HG02884 (cell line): ENCODE measurements at regions not wholly inside any gene's neighbourhood (a gene's known extent, or its start where the extent isn't known, plus 50 kb on each side); places are given as distances from the start of the nearest gene placed in this dataset.

Experiments used
- ATAC-seq: cut with Tn5 transposase; IDR thresholded peaks from one replicate; pipeline ENCODE4 v1.9.1; 2021; ENCODE audit warnings: mild to moderate bottlenecking, moderate library complexity; ENCODE audit not compliant: unreplicated experiment

DNA sequence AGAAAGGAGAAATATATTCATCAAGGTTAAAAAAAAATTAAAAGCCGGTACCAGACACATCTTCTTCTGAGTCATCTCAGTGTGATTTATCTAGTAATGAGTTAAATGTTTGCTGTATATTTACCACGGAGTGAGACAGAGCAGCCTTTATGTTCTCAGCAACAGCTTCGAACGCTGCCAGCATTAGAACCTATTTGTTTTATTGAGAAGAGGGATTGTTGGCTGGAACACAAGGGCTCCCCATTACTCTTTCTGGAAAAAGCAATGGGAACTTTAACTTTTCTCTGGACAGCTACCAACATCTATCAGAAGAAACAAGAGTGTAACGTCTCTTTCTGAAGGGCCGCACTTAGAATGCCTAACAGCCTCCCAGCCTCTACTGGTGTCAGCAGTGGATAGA is 105.3 kb upstream of the TAB2 start:
- no peak for ATAC-seq

DNA sequence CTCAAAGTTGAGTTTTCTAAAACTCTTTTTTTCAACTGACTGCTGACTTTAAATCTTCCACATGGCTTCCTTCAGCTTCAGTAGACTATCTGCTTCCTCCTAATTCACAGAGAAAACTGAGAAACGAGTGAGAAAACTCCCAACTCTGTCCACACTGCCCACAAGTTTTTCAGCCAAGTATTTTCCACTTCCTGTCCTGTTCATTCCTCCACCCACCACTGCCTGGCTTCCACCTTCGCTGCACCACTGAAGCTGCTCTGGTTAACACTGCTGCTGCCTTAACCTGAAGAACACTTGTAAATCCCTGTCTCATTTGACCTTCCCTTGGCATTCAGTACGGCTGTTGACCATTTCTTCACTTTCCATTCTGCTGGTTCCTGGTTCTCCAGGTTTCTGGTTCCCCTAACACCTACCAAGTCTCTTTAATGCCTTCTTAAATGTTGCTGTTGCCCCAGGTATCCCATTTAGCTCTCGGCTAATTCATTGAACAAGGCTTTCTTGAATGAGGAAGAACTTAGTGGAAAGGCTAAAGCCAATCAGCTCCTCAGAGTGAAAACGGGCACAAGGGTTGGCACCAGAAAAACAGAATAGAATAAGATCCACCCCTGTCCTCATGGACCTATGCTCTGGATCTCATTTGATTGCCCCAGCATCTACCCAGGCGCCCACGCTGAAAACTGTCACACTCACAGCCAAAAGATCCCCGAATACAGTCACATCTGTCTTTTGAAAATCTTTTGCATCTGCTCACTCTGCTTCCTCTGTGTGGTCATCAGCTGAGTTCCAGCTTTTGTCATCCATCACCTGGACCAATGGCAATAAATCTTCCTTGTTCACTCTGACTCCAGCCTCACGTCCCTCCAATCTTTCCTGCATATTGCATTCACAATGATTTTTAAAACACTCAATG is 104.4 kb upstream of the TAB2 start:
- peak; percentile 43 for ATAC-seq

DNA sequence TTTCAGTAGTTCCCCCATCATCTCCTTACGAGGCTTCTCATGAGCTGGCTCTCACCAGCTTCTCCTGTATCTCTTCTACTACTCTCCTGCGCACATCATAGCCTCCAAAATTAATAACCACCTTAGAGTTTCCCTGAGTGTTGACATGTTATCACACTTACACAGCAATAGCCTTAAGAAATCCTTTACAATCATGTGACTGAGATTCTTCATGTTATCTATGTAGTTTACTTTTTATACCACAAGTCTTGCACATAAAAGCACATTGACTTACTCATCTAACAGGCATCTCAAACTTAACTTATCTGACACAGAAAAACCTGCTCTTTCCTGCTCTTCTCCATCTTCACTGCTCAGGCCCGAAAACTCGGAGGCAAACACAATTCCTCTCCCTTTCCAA is 103.7 kb upstream of the TAB2 start:
- no peak for ATAC-seq

DNA sequence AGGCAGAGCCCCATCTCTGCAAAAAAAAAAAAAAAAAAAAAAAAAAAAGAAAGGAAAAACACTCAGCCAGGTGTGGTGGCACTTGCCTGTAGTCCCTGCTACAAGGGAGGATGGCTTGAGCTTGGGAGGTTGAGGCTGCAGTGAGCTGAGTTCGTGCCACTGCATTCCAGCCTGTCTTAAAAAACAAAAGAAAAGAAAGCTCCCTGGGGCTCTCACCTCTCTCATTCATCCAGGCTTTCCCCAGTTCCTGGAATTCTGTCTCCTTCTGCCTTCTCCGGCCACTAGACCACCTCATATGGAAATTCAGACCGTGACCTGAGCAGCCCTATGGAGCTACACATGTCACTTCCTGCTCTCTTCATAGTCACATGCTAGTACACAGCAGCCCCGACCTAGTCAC is 101.1 kb upstream of the TAB2 start:
- no peak for ATAC-seq

DNA sequence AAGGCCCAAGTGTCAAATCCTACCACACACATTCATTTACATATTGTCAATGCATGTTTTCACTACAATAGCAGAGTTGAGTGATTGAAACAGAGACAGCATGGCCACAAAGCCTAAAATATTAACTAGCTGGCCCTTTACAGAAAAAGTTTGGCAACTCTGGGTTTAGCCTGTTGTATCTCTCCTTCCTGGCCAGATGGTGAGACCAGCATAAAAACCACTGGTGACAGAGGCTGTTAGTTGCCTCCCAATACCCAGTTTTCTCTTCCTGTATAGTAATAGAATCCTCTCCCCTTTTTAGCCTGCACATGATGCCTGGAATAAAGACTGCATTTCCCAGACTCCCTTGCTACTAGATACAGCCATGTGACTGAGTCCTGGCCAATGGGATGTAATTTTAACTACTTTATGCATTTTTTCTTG is 100.0 kb upstream of the TAB2 start:
- peak; percentile 39 for ATAC-seq

DNA sequence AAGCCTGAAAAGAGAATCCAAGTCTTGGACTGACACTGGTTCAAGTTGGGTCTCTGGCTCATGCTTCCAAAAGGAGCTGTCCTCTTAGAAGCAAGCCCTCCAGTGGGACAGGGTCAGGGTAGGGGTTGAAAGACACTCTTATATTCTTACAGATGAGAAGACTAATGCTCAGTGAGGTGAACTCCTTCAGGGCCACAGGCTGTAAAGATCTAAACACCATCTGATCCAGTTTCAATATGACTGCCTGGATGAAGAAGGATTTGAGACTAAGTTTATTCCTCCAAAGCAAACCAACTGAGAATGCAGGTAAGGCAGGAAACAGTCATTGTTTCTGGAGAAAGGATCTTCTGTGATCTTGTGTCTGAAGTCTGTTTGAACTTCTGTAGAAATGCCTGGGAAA is 99.0 kb upstream of the TAB2 start:
- no peak for ATAC-seq

DNA sequence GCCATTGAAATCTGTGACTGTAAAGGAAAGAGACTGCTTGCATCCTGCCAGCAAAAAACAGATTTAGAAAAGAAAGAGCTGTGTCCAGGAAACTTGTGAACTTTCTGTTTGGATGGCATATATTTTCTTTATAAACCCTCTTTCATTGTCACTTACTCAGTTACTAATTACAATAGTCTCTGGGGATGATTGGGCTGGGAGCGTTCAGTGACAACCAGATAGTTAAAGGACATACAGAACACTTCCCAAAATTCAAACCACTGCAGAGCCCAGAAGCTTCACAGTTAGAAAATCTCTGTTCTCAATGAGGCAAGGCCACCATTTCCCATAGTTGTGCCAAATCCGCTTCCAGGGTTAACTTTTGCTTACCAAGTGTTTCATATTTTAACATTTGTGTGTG is 98.6 kb upstream of the TAB2 start:
- no peak for ATAC-seq

DNA sequence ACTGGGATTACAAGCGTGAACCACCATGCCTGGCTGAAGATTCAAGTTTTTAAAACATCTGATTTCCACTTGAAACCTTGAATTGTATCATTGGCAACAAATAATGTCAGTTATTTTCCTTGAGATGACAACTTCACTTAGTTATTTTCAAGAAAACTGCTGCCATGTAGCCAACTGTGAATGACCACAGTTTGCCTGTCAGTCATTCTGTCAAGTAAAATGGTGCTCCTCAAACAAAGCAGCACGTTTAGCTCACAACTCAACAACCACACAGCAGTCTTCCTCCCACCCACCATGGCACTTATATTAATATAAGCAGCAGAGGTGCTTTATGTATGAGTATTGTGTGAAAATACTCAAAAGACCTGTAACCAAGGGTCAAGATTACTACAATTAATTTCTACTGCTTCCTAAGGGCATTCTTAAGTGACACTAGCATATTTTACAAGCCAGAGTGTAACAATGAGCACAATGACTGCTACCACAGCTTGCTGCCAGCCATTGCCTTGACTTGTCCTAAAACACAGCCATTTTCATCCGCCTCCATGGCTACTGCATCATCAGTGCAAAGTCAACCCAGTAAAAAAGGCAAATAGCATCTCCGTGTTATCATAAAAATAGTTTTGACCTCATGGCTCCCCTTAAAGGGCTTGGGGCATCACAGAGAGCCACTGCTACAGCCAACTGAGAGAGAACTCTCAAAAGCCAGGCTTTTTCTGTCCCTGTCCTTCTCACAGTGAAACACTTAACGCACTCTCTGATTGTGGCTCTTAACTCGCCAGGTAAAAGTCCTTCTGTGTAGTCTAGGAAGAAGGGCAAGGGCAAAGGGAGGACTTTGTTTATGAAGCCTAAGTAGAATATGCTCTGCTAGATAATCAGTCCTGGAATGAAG is 96.4 kb upstream of the TAB2 start:
- no peak for ATAC-seq

DNA sequence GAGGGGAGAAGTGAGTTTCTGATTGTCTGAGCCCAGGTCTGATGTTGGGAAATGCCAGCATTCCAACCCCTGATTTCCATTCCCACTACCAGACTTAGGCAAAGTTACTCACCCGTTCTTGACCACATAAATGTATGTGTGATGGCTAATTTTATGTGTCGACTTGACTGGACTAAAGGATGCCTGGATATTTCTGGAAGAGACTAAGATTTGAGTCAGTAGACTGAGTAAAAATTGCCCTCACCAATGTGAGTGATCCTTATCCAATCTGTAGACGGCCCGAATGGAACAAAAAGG is 95.8 kb upstream of the TAB2 start:
- ATAC-seq, result no peak

DNA sequence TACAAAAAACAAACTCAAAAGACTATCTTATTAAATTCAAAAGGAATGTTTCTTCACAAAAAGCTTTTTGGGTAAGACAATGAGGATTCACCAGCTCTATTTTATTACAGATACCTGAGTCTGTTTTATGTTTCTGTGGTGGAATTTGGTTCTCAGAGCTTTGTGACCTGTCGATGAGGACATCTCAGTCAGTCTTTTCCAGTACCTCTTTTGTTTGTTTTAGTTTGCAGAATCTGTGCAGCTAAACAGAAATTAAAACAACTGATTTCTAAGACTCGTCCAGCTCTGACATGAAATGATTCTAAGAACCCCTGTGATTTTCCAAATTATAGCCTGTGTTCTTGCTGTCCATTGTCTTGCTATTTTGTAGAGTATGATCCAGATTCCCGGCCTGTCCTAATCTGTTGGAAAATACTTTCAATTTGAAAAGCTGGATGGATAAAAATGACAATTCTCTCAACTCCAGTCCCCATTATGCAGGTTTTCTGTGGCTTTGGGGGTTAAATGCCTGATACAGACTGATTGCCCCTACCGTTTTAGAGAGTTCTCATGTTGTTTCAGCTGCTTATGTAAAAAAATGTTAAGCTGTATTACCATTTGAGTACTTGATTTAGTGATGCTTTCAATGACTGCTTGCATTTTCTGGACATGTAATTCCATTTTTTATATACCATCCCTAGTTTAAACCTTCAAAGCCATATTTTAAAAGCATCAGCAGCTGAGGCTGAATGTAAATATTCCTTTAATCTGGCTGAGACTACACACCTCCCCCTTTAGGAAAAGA is 94.2 kb upstream of the TAB2 start:
- no peak for ATAC-seq

DNA sequence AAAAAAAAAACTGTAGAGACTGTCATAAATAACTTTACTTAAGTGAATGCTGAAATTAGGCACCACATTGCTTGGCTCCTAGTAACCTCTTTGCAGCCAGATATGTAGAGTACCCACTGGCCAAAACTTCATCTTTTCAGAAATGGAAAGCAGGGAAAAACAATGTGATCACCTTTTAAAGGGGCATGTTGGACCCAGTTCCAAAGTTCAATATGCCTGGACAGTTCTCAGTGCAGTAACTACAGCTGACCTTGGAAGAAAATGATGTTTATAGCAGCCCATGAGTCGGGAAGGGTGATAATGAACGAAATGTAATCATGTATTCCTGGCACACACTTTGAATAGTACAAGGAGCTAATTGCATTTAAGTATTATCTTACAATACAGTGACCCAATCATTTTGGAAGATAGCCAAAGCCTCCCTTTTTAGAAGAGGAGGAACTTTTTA is 93.6 kb upstream of the TAB2 start:
- no peak for ATAC-seq

DNA sequence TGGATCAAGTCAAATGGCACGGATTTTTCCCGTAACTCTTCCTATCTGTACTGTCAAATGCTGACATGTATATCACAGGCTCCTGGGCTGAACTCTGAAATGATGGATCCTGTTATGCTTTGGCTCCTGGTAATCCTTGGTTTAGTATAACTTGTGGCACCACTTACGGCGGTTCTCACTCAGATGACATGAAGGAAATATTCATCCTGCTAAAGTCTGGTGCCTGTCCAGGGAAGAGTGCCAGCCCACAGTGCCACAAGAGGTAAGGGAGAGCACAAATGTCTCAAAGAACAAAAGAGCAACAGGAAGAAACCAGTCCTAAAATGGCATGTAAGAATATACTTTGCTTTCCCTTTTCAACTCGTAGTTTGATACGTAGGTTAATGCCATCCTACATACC is 93.1 kb upstream of the TAB2 start:
- ATAC-seq, result no peak

DNA sequence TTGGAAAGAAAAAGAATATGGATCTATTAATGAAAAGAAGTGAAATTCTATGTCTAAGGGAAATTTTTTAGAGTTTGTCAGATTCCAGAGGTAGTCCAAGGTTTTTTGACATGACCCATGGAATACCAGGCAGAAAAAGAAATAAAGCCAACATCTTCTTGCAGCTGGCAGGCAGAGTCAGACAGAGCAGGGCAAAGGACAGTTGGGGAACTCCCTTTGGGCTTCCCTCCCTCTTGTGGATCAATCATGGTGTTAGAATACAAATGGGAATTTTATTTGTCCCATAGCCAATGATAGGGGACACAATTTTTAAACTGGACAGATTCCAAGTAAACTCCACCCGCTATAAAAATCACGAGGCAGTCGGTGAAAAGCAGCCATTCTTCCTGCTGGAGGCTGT is 92.1 kb upstream of the TAB2 start:
- ATAC-seq, result no peak

DNA sequence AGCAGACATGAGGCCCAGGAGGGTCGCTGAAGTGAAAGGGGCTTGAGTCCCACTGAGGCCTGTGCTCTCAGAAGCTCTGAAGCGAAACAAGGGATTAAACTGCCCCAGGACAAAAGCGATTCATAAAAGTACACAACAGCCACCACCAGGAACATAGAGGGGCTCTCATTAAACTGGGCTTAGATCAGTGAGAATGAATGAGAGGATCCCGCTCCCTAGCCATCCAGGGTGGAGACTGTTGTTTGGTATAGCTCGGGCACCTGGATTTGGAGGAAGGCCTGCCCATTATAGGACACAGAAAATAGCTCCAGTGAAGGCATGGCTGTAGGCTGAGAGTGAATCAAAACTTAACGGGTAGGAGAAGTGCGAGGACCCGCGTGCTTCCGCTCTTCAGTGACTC is 91.6 kb upstream of the TAB2 start:
- ATAC-seq, result no peak

DNA sequence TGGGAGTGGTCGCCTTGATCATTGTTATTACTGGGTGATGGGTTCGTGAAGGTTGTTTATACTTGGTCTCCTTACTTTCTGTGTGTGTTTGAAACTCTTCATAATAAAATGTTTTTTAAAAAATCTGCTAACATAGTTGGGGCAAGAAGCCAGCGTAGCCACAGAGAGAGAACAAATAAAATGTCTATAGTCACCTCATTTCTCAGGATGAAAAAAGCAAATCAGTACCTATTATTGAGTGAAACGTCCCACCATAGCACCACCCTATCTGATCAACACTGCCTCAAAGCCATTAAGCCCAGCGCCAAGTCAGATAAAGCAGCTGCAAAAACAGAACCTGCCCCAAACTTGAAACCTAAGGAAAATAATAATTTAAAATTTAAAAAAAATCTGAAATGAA is 89.7 kb upstream of the TAB2 start:
- no peak for ATAC-seq

DNA sequence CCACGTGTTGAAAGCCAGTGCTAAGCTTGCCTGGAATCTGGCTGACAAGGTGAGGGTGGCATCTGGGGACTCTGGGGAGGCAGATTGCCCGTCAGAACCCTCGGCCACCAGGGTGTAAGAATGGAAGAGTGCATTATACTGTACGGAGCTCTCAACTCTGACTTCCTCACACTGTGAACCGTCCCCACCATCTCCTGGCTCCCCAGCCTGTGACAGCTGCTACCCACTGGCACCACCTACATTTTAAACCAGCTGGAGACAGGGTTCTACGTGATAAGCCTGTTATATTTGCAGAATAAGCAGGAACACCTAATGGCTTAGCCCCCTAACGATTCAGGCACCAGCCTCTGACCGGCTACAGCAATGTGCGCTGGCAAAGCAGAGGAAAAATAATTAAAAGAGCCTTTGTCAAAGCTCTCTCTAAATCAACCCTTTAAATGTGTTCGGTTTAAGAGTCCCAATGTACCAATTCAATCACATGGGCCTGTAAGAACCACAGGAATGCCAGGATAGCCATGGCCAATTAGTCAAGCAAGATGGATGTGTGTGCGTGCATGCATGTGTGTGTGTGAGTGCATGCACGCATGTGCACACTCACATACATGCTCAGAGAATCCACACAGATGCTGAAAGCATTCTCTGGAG is 89.1 kb upstream of the TAB2 start:
- no peak for ATAC-seq

DNA sequence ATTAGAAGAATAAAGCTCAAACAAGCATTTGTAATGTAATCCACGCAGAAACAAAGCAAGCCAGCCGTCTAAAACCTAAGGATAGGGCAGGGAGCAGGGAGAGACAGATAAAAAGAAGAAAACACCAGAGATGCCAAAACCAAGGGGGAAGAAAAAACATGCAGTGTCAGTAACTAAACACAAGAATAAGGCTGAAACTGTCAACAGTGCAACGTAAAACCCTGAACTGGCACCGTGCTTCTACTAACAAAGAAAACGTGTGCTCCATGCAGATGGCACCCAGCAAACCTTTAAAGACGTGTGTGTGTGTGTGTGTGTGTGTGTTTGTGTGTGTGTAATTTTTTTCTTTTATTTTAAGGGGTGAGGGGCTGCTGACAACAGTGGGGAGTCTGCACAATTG is 88.4 kb upstream of the TAB2 start:
- no peak for ATAC-seq

DNA sequence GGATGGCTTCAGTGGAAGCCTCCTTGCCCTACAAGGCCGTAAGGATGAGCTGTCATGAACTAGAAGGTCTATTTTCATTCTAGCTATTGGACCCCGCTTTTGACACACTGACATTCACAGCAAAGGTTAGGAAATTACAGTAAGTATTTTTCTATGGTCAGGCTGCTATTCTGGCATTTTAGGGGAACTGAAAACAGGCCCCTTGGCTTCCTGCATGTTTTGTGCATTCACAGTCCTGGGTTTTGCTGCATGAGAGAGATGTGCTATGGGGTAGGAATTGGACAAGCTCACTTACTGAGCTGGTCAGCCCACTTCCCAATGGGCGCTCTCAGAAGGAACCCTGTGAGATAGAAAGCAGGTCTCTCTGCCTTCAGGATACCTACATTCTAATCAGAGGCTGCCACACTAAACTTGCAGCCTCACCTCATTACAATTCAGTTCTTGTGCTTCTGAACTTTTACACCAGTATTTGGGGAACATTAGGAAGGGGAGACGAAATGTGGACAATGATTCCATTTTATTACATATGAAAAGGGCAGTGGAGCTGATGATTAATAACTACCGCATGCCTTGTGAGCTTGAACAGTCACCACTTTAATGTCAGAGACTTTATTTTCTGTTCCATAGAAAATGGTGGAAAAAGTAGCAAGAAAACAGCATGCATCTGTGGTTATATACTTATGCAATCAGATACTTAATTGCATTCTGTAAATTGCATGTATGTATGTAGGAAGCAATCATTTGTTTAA is 86.6 kb upstream of the TAB2 start:
- no peak for ATAC-seq

DNA sequence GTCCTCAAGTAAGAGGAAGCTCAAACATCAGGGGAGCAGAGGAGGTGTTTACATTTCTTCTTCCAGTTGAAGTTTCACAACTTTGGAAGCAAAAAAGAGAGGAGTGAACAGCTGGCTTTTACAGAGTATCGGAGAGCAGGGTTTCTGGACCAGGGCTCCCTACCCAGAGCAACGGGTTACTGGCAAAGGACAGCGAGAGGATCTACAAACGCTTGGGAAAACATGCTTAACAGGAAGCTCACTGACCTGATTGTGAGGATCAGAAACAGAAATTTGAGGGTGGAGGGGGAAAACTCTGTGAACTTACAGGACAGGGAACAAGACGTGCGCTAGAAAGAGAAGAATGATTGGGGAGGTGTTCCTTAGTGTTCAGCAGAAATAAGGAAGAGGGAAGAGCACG is 85.7 kb upstream of the TAB2 start:
- ATAC-seq, result no peak

DNA sequence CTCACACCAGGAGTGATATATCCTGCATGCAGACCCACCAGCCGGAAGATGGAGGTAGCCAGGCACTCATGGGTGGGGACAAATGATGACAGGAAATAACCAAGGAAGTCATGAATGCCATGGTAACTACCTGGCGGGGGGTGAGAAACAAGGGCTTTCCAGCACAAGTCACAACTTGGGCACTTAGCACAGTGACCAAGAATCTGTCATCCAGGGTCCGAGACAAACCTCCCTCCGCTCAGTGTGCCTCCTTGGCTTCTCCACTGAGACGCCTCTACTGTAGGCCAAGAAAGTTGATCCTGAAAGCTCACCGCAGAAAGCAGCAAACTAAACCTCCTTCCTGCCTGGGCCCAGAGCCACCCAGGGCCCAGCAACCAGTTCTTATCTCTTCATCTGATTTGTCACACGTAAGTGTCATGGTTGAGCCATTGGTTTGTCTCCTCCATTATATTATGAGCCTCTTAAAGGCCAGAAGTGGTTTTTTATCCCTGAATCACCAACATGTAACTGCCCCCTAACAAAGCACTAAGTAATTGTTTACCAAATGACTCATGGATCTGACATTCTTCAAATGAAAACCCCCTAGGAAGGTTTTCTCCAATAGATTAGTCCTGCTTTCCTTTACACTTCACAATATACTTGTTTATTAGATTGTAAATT is 84.3 kb upstream of the TAB2 start:
- ATAC-seq, result no peak
